ENCODE measurements at regions not wholly inside any gene's neighbourhood (a gene's known extent, or its start where the extent isn't known, plus 50 kb on each side); places are given as distances from the start of the nearest gene placed in this dataset.
"Not testable (repeated sequence)": the region's sequence is repeated elsewhere in the genome, so short reads cannot be mapped to it uniquely, and the experiment has no call there.

DNA sequence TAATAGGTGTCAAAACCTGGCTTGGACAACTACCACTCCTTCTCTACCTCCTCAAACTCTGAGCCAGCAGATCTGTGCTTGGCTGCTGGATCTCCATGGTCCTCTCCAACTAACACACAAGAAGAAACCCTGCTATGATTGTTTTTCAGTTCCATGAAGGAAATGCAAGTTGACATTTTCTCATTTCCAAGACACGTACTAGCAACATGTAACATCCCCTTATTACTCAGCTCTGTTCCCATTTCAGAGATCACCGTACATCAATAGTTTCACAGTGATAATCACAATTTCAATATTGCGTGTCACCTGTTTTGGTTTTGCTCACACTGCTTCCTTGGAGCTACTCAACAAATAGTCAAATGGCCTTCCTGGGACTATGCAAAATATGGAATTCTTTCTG, 544.6 kb upstream of the DEFB115 start:
- not testable (repeated sequence) for TF ChIP-seq EZH2 (IDR thresholded peaks at IDR 0.05; ENCODE audit: borderline replicate concordance, low read depth, low read length, severe bottlenecking)
- TF ChIP-seq, protein P1, sequence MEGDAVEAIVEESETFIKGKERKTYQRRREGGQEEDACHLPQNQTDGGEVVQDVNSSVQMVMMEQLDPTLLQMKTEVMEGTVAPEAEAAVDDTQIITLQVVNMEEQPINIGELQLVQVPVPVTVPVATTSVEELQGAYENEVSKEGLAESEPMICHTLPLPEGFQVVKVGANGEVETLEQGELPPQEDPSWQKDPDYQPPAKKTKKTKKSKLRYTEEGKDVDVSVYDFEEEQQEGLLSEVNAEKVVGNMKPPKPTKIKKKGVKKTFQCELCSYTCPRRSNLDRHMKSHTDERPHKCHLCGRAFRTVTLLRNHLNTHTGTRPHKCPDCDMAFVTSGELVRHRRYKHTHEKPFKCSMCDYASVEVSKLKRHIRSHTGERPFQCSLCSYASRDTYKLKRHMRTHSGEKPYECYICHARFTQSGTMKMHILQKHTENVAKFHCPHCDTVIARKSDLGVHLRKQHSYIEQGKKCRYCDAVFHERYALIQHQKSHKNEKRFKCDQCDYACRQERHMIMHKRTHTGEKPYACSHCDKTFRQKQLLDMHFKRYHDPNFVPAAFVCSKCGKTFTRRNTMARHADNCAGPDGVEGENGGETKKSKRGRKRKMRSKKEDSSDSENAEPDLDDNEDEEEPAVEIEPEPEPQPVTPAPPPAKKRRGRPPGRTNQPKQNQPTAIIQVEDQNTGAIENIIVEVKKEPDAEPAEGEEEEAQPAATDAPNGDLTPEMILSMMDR (IDR thresholded peaks at IDR 0.05; ENCODE audit: borderline replicate concordance, extremely low read depth, low read length, poor library complexity, severe bottlenecking), result not testable (repeated sequence)

Data from DND-41 (cell line).